Astrocyte of the cerebellum (primary cell): ENCODE measurements at regions not wholly inside any gene's neighbourhood (a gene's known extent, or its start where the extent isn't known, plus 50 kb on each side); places are given as distances from the start of the nearest gene placed in this dataset.
"Not testable (repeated sequence)": the region's sequence is repeated elsewhere in the genome, so short reads cannot be mapped to it uniquely, and the experiment has no call there.

Experiments used
- DNase-seq: peaks from one replicate; pipeline ENCODE4 v3.0.0-alpha.2; 2011; ENCODE audit warnings: low read depth
- H3K4me3 ChIP-seq: 2 replicates; pipeline ENCODE4 v1.5.1; 2011; ENCODE audit warnings: mild to moderate bottlenecking, low read depth, low read length, moderate library complexity
- CTCF ChIP-seq: IDR thresholded peaks from 2 replicates; pipeline ENCODE4 v1.5.1; 2012; ENCODE audit warnings: low read length, low read depth, moderate library complexity, mild to moderate bottlenecking; ENCODE audit errors: missing control alignments
- in situ Hi-C: cut with HindIII; loops from 2 replicates; pipeline ENCODE4 v1.10.0; 2017; ENCODE audit warnings: low sequenced_read_pairs

GRCh38 chr6:782141-782540, 89.2 kb upstream of the EXOC2 start:
- H3K4me3 ChIP-seq: no peak overlapping the region
- in situ Hi-C loops: no loop called here
- DNase-seq: no peak
- TF ChIP-seq CTCF: no peak

GRCh38 chr6:781350-781961, 88.5 kb upstream of the EXOC2 start:
- in situ Hi-C loops: no loop called here
- no peak for DNase-seq
- TF ChIP-seq CTCF: no peak
- H3K4me3 ChIP-seq: no peak overlapping the region

GRCh38 chr6:780706-781105, 87.8 kb upstream of the EXOC2 start:
- H3K4me3 ChIP-seq: no peak overlapping the region
- in situ Hi-C loops: no loop called here
- DNase-seq: no peak
- TF ChIP-seq CTCF: no peak

GRCh38 chr6:776951-777350, 84.0 kb upstream of the EXOC2 start:
- in situ Hi-C loops: no loop called here
- DNase-seq: no peak
- H3K4me3 ChIP-seq: no peak overlapping the region
- no peak for TF ChIP-seq CTCF

- in situ Hi-C loops: no loop called here
- TF ChIP-seq CTCF: no peak
- no peak for DNase-seq
- no peak overlapping the region for H3K4me3 ChIP-seq
These were observed 83.6 kb upstream of the EXOC2 start for GRCh38 chr6:776528-776931.

GRCh38 chr6:775863-776262, 82.9 kb upstream of the EXOC2 start:
- no peak for TF ChIP-seq CTCF
- in situ Hi-C loops: no loop called here
- no peak for DNase-seq
- H3K4me3 ChIP-seq: no peak overlapping the region

GRCh38 chr6:771683-772082, 78.7 kb upstream of the EXOC2 start:
- in situ Hi-C loops, DNase-seq, H3K4me3 ChIP-seq: not testable (repeated sequence)
